SK-N-SH (cell line): ENCODE measurements at regions not wholly inside any gene's neighbourhood (a gene's known extent, or its start where the extent isn't known, plus 50 kb on each side); places are given as distances from the start of the nearest gene placed in this dataset.

Experiments
- CTCF ChIP-seq: fragments of 200-600 bp; sonication (generic); IDR thresholded peaks from 2 replicates; pipeline ENCODE4 v1.6.1; 2017; ENCODE audit warnings: antibody characterized with exemption, mild to moderate bottlenecking, moderate library complexity
- GABPA ChIP-seq: IDR thresholded peaks from 2 replicates; pipeline ENCODE4 v1.4.0; 2012; ENCODE audit warnings: low read depth, mild to moderate bottlenecking
- NFIC ChIP-seq: IDR thresholded peaks from 2 replicates; pipeline ENCODE4 v1.4.0; 2012; ENCODE audit warnings: borderline replicate concordance
- POLR2AphosphoS5 ChIP-seq: IDR thresholded peaks from 2 replicates; pipeline ENCODE4 v1.6.1; 2012; ENCODE audit warnings: low read depth, low read length
- RCOR1 ChIP-seq: fragments of 150-350 bp; IDR thresholded peaks from 2 replicates; pipeline ENCODE4 v1.6.1; 2017; ENCODE audit warnings: antibody characterized with exemption, low read length
- TCF12 ChIP-seq: IDR thresholded peaks from 2 replicates; pipeline ENCODE4 v1.4.0; 2012
- TEAD4 ChIP-seq: IDR thresholded peaks from 2 replicates; pipeline ENCODE4 v1.4.0; 2012; ENCODE audit warnings: mild to moderate bottlenecking, borderline replicate concordance; ENCODE audit not compliant: insufficient read depth
- USF1 ChIP-seq: IDR thresholded peaks from 2 replicates; pipeline ENCODE4 v1.4.0; 2012; ENCODE audit warnings: low read depth, borderline replicate concordance
- TF ChIP-seq, protein P1 (sequence below): IDR thresholded peaks from 2 replicates; pipeline ENCODE4 v1.6.1; 2012; ENCODE audit warnings: mild to moderate bottlenecking, low read depth, low read length, moderate library complexity

- TF ChIP-seq CTCF = no peak
- TF ChIP-seq, protein P1, sequence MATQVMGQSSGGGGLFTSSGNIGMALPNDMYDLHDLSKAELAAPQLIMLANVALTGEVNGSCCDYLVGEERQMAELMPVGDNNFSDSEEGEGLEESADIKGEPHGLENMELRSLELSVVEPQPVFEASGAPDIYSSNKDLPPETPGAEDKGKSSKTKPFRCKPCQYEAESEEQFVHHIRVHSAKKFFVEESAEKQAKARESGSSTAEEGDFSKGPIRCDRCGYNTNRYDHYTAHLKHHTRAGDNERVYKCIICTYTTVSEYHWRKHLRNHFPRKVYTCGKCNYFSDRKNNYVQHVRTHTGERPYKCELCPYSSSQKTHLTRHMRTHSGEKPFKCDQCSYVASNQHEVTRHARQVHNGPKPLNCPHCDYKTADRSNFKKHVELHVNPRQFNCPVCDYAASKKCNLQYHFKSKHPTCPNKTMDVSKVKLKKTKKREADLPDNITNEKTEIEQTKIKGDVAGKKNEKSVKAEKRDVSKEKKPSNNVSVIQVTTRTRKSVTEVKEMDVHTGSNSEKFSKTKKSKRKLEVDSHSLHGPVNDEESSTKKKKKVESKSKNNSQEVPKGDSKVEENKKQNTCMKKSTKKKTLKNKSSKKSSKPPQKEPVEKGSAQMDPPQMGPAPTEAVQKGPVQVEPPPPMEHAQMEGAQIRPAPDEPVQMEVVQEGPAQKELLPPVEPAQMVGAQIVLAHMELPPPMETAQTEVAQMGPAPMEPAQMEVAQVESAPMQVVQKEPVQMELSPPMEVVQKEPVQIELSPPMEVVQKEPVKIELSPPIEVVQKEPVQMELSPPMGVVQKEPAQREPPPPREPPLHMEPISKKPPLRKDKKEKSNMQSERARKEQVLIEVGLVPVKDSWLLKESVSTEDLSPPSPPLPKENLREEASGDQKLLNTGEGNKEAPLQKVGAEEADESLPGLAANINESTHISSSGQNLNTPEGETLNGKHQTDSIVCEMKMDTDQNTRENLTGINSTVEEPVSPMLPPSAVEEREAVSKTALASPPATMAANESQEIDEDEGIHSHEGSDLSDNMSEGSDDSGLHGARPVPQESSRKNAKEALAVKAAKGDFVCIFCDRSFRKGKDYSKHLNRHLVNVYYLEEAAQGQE = no peak
- TF ChIP-seq USF1 = no peak
- no peak for TF ChIP-seq POLR2AphosphoS5
- no peak for TF ChIP-seq GABPA
- no peak for TF ChIP-seq TEAD4
- TF ChIP-seq NFIC = no peak
- no peak for TF ChIP-seq TCF12
- TF ChIP-seq RCOR1 = no peak
Observed at GRCh38 chr16:87033541-87034300, 283.5 kb downstream of the C16orf95 start.
